ENCODE measurements at regions not wholly inside any gene's neighbourhood (a gene's known extent, or its start where the extent isn't known, plus 50 kb on each side); places are given as distances from the start of the nearest gene placed in this dataset.

DNA sequence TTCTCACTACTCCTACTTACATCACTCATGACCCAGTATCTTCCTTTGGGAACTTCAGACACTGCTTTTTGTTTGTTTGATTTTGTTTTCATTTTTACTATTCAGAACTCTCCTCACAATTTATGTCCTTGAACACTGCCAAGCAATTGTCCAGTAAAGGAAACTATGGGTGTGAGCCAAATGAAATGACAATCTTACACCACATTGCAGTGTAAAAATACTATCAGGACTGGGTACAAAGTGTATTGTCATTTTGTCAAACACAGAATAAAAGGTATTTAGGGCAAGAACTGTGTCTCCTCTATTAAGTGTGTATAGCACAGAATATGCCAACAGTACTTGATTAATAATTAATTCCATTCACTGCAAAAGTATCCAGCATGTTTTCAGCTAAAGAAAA is 199.3 kb downstream of the ALG10B start:
- TF ChIP-seq CTCF (conservative IDR thresholded peaks at IDR 0.05) (no peak), ZFX (IDR thresholded peaks at IDR 0.05) (no peak)

Data from C4-2B (cell line).